Hepatocyte (in vitro differentiated cells): ENCODE measurements at regions not wholly inside any gene's neighbourhood (a gene's known extent, or its start where the extent isn't known, plus 50 kb on each side); places are given as distances from the start of the nearest gene placed in this dataset.
A peak's percentile ranks its signal among the peaks of the same experiment; 100 is the strongest.

Experiments used
- DNase-seq: peaks from one replicate; pipeline ENCODE4 v3.0.0-alpha.2; 2016; ENCODE audit warnings: low spot score
- H2AFZ ChIP-seq: fragments of 200-600 bp; sonication (generic); 2 replicates; pipeline ENCODE4 v1.6.0; 2016; ENCODE audit warnings: antibody characterized with exemption, mild to moderate bottlenecking
- H3K27ac ChIP-seq: fragments of 200-600 bp; sonication (generic); 2 replicates; pipeline ENCODE4 v1.5.1; 2016; ENCODE audit warnings: mild to moderate bottlenecking
- H3K27me3 ChIP-seq: fragments of 200-600 bp; sonication (generic); 2 replicates; pipeline ENCODE4 v1.6.1; 2016
- H3K36me3 ChIP-seq: fragments of 200-600 bp; sonication (generic); replicated peaks from 2 replicates; pipeline ENCODE4 v1.5.1; 2016; ENCODE audit warnings: low read depth; ENCODE audit not compliant: insufficient read depth
- H3K4me1 ChIP-seq: fragments of 200-600 bp; sonication (generic); 2 replicates; pipeline ENCODE4 v1.5.1; 2016; ENCODE audit warnings: mild to moderate bottlenecking, moderate library complexity; ENCODE audit not compliant: insufficient read depth
- H3K4me2 ChIP-seq: fragments of 200-600 bp; sonication (generic); 2 replicates; pipeline ENCODE4 v1.6.0; 2016
- H3K4me3 ChIP-seq: fragments of 200-600 bp; sonication (generic); 2 replicates; pipeline ENCODE4 v1.5.1; 2016; ENCODE audit warnings: mild to moderate bottlenecking
- H3K79me2 ChIP-seq: fragments of 200-600 bp; sonication (generic); 2 replicates; pipeline ENCODE4 v1.6.0; 2017; ENCODE audit warnings: mild to moderate bottlenecking
- H3K9me2 ChIP-seq: fragments of 200-600 bp; sonication (generic); replicated peaks from 2 replicates; pipeline ENCODE4 v1.6.0; 2017; ENCODE audit warnings: mild to moderate bottlenecking; ENCODE audit not compliant: insufficient read depth
- H3K9me3 ChIP-seq: fragments of 200-600 bp; sonication (generic); 2 replicates; pipeline ENCODE4 v1.5.1; 2016; ENCODE audit warnings: low read depth, mild to moderate bottlenecking
- H4K20me1 ChIP-seq: fragments of 200-600 bp; sonication (generic); 2 replicates; pipeline ENCODE4 v1.6.0; 2016; ENCODE audit warnings: mild to moderate bottlenecking; ENCODE audit not compliant: insufficient read depth, poor library complexity, severe bottlenecking
- EZH2 ChIP-seq: fragments of 200-600 bp; sonication (generic); IDR thresholded peaks from 2 replicates; pipeline ENCODE4 v1.6.1; 2016; ENCODE audit warnings: antibody characterized with exemption, mild to moderate bottlenecking, borderline replicate concordance
- EZH2phosphoT487 ChIP-seq: fragments of 200-600 bp; sonication (generic); IDR thresholded peaks from one replicate; pipeline ENCODE4 v1.6.1; 2018; ENCODE audit warnings: antibody characterized with exemption, mild to moderate bottlenecking, low read depth, moderate library complexity; ENCODE audit not compliant: unreplicated experiment, severe bottlenecking
- WGBS: methylation state at CpG from one replicate; pipeline ENCODE4 v1.1.6; 2016; ENCODE audit warnings: low lambda C conversion rate; ENCODE audit errors: missing lambda C conversion rate; 5-methylcytosine and 5-hydroxymethylcytosine counted together
- TF ChIP-seq, protein P1 (sequence below): fragments of 200-600 bp; sonication (generic); IDR thresholded peaks from 2 replicates; pipeline ENCODE4 v1.5.1; 2016; ENCODE audit warnings: antibody characterized with exemption, mild to moderate bottlenecking; ENCODE audit not compliant: poor library complexity

GRCh38 chr20:53760025-53760441, 166.4 kb upstream of the ZNF217 start:
- Histone ChIP-seq H3K4me2 (no peak overlapping the region), H3K9me3 (no peaks in the 10 kb centered on the region), H3K27me3 (no peaks in the 10 kb centered on the region), H4K20me1 (no peaks in the 10 kb centered on the region), H3K4me3 (no peak overlapping the region), H3K4me1 (peaks cover 12% of the 10 kb centered on the region), H3K9me2 (no peaks in the 10 kb centered on the region), H2AFZ (no peak overlapping the region), H3K79me2 (no peaks in the 10 kb centered on the region), H3K36me3 (no peaks in the 10 kb centered on the region), H3K27ac (no peak overlapping the region)
- 85% methylated on average over 4 of the region's 4 CpGs for WGBS
- DNase-seq = no peak
- TF ChIP-seq, protein P1, sequence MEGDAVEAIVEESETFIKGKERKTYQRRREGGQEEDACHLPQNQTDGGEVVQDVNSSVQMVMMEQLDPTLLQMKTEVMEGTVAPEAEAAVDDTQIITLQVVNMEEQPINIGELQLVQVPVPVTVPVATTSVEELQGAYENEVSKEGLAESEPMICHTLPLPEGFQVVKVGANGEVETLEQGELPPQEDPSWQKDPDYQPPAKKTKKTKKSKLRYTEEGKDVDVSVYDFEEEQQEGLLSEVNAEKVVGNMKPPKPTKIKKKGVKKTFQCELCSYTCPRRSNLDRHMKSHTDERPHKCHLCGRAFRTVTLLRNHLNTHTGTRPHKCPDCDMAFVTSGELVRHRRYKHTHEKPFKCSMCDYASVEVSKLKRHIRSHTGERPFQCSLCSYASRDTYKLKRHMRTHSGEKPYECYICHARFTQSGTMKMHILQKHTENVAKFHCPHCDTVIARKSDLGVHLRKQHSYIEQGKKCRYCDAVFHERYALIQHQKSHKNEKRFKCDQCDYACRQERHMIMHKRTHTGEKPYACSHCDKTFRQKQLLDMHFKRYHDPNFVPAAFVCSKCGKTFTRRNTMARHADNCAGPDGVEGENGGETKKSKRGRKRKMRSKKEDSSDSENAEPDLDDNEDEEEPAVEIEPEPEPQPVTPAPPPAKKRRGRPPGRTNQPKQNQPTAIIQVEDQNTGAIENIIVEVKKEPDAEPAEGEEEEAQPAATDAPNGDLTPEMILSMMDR = no peak
- TF ChIP-seq EZH2 (no peak), EZH2phosphoT487 (no peak)

DNA sequence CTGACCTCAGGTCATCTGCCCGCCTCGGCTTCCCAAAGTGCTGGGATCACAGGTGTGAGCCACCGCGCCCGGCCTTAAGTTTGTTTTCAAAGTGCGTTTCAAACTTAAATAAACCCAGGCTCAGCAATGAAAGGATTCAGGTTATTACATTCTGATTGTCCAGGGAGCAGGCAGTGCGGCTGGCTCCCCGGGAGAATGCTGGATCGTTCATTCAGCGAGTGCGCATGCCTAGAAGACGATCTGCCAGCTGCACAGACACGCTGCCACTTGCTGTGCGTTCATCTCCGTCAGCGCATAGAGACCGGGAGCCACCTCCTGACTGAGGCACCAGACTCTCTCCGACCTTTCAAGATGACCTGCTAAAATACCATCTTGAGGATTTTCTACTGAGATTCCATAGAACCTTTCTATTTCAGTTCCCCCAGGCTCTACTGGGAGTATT, 163.9 kb upstream of the ZNF217 start:
- Histone ChIP-seq H3K27me3 (no peaks in the 10 kb centered on the region), H3K36me3 (no peaks in the 10 kb centered on the region), H3K27ac (no peak overlapping the region), H3K4me2 (no peak overlapping the region), H4K20me1 (no peaks in the 10 kb centered on the region), H2AFZ (no peak overlapping the region), H3K4me1 (peaks cover 14% of the 10 kb centered on the region), H3K9me3 (no peaks in the 10 kb centered on the region), H3K9me2 (no peaks in the 10 kb centered on the region), H3K4me3 (no peak overlapping the region), H3K79me2 (no peaks in the 10 kb centered on the region)
- WGBS = 89% methylated on average over 18 of the region's 18 CpGs
- DNase-seq = no peak
- TF ChIP-seq EZH2phosphoT487 = no peak
- TF ChIP-seq, protein P1 = no peak
- no peak for TF ChIP-seq EZH2

DNA sequence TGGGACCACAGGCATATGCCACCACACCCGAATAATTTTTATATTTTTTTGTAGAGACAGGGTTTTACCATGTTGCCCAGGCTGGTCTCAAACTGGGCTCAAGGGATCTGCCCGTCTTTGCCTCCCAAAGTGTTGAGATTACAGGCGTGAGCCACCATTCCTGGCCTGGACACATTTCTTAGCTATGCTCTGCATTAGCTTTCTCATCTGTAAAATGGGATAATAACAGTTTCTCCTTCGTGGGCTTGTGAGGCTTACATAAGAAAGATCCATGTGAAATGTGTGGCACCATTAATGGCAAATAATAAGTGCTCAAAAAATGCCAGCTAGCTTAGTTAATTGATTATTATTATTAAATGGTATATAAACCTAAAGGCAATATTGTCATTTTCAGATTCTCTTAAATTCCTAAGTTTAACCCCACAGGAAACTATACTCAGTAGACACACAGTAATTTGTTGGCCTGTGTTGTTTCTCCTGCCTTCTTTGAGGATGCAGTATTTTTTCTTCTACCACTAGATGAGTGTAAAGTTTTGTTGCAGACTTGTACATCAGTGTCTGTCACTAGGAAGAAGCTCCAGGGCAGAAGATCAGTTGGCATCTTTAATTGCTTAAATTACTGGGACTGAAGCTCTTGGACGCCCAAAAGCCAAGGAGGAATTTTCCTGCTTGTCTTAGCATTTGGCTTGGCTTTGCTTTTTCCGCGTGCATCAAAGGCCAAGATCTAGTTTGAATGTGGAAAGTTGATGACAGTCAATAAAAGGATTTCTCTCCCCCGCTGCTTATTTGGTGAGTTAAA, 162.3 kb upstream of the ZNF217 start:
- TF ChIP-seq EZH2phosphoT487 = no peak
- TF ChIP-seq, protein P1 = no peak
- no peak for TF ChIP-seq EZH2
- Histone ChIP-seq H3K4me2 (no peak overlapping the region), H3K9me2 (no peaks in the 10 kb centered on the region), H3K27ac (peak overlapping the region; percentile 41), H3K4me3 (no peak overlapping the region), H3K27me3 (no peaks in the 10 kb centered on the region), H3K4me1 (peaks cover 28% of the 10 kb centered on the region), H3K79me2 (no peaks in the 10 kb centered on the region), H2AFZ (no peak overlapping the region), H3K36me3 (no peaks in the 10 kb centered on the region), H3K9me3 (no peaks in the 10 kb centered on the region), H4K20me1 (no peaks in the 10 kb centered on the region)
- no peak for DNase-seq
- 80% methylated on average over 8 of the region's 8 CpGs for WGBS
